TTC549 (cell line): ENCODE measurements at regions not wholly inside any gene's neighbourhood (a gene's known extent, or its start where the extent isn't known, plus 50 kb on each side); places are given as distances from the start of the nearest gene placed in this dataset.

ENCODE experiments used
- FAIRE-seq: peaks from 2 replicates; lab custom pipeline; 2012; peaks lifted over from hg19 to GRCh38; lab: Jason Lieb, UNC

DNA sequence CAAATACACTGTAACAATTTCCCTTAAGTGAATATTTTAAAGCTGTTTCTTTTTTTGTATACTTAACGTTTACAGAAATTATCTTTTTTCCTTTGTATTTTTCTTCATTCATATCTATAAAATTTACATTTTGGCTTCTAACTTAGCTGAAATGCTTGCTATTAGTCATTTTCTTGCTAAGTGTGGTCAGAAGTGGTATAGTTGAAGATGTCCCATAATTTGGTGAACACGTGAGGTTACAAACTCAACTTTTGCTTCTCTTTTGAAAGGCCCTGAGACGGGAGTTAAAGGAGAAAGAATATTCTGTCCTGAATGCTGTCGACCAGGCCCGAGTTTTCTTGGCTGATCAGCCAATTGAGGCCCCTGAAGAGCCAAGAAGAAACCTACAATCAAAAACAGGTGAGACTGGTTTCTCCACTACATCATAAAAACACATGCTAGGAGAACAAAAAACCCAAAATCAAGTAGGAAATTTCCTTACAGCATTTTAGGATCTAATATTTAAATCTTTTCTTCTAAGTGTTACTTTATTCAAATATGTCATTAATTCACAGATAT is 445.0 kb downstream of the UTRN start:
- FAIRE-seq = no peak

GRCh38 chr6:144731229-144731628 is 446.1 kb downstream of the UTRN start:
- FAIRE-seq = no peak

DNA sequence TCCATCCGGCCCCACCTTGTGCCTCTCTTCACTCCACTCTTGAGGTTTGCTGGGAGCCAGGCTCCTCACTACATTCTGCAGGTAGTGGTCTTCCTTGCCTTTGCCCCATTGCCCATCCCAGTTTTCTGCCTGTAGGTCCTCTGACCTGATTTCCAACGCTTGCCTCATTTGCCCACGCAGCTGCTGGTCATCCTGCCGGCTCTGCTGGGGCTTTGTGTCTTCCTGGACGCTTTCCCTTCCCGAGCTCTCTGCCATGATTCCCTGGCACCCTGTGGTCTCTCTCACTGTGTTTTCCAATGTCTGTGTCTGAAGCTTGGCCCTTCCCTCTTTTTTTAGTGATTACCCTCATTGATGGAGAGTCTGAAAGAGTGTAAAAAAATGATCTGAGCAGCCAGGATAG is 451.6 kb downstream of the UTRN start:
- FAIRE-seq = no peak

- no peak for FAIRE-seq
These were observed 452.9 kb downstream of the UTRN start for GRCh38 chr6:144737998-144738397.

DNA sequence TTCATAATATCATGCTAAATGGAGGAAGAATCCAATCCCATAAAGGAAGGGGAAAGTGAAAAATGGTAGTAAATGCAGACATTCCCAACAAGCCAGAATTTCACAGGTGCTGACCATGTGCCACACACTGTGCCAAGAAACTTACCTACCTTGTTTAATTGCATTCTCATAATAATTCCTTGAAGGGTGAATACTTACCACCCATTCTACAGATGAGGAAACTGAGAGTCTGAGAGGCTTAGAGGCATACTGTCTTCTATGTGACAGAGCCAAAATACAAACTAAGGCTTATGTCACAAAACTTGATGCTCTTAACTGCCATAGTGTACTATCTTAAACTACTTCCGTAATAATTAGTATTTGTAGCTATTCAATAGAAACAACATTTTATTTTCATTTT is 454.7 kb downstream of the UTRN start:
- no peak for FAIRE-seq

GRCh38 chr6:144741659-144742058 is 456.5 kb downstream of the UTRN start:
- FAIRE-seq = no peak

DNA sequence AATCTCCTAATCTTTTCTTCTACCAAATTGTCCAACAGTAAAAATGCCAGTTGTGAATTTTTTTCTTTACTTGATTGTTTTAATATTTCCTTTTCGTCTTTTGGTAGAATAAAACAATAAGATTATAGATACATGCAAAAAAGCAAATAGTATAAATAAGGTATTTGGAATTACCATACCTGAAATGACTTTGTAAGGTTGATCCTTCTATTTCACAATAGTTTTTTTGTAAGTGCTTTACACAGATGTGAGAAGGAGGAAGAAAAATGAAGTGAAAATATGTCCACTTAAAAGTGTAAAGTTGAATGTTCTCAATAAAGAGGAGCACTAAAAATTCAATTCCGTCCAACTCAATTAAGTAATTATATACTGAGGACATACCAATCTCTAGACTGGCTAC is 457.6 kb downstream of the UTRN start:
- FAIRE-seq = no peak

DNA sequence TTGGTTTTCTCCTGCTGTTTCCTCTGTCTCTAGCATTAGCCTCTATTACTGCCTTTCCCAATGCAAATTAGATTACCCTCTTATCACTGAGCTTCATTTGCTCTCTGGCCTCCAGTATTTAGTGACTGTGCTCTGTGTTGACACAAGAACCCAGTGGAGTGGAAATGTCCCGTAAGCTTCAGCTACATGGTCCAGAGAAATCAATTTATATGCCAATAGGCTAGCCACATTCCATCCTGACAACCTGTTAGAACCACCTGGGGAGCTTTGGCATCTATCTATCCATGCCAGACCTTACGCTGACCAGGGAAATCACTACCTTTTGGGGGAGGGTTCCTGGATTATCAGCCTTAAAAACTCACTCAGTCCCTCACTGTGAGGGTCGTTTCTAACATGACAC is 459.6 kb downstream of the UTRN start:
- FAIRE-seq = no peak

- FAIRE-seq = no peak
These were observed 460.3 kb downstream of the UTRN start for GRCh38 chr6:144745439-144745838.

DNA sequence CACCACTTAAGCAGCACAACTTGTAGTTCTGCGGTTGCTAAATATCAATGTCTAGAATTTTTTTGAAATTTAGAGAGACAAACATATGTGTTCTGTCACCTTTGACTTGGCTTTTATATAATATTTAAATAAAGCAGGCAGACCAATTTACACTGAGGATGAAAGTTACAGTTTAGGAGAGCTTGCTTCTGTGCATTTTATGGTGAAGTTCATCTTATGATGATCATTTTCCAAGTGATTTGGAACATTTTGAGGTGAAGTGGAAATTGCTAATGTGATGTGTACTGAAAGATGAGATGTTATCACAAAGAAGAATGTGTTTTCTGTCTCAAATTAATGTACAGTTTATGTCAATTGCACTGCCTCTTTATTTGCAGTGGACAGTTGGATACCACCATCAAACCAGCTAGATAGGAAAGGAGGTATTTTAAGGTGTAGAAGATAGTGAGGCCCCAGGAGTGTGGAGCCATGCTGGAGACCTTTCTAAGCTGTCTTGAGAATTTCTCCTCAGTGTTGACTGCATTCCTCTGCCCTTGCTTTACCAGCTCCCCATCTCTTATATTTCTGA is 461.9 kb downstream of the UTRN start:
- no peak for FAIRE-seq

DNA sequence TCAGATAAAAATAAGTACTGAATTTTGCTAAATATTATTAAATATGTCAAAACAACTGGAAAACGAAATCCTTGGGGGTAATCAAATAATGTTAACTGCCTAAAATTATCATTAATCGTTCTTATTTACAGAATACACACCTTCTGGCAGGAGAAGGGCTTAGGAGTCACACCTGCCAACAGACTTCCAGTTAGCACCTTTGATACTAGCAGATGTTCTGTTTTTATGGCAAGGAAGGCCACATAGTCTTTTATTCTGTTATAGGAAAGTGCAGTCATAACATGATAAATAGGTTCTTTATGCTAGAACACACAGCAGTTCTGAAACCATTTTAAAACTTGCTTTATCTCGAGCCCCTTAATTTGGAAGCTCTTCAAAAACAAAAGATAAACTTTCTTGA is 464.1 kb downstream of the UTRN start:
- no peak for FAIRE-seq

- FAIRE-seq = no peak
These were observed 468.0 kb downstream of the UTRN start for GRCh38 chr6:144753023-144753705.

GRCh38 chr6:144756469-144756868 is 471.3 kb downstream of the UTRN start:
- no peak for FAIRE-seq

- no peak for FAIRE-seq
These were observed 472.2 kb downstream of the UTRN start for GRCh38 chr6:144757299-144757698.

DNA sequence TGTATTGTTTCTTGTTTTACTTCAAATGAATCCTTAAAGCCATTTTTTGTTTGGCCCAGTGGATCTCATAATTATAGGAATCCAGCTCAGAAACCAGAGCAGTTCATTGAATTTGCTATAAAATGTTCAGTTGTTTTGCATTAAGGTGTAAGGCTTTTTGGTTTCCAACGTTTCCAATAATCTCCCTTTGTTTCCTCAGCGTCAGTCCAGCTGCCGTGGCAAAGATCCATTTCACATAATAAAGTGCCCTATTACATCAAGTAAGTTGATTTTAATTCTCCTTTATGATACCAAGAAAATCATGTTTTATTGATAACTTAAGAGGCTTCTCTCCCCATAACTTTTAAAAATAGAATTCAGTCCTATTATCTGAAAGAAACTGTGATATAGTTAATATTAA is 472.6 kb downstream of the UTRN start:
- no peak for FAIRE-seq

GRCh38 chr6:144758602-144759001 is 473.5 kb downstream of the UTRN start:
- no peak for FAIRE-seq

GRCh38 chr6:144762469-144762868 is 477.3 kb downstream of the UTRN start:
- FAIRE-seq = no peak

DNA sequence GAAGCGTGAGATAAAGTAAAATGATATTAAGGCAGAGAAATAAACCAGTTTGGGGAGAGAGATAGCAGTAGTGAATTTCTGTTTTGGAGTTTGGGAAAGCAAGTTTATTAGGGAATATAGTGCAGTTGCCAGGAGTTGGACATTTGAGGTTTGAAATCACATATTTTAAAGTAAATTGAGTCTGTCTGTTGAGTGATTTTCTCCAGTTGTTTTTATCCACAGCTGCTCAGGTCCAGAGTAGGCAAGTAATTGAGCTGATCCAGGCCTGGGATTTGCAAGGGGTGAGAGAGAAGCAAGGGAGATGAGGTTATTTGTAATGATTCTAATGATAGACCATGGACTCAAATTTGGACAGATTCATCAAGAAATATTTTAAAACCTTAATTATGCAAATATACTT is 481.9 kb downstream of the UTRN start:
- no peak for FAIRE-seq

DNA sequence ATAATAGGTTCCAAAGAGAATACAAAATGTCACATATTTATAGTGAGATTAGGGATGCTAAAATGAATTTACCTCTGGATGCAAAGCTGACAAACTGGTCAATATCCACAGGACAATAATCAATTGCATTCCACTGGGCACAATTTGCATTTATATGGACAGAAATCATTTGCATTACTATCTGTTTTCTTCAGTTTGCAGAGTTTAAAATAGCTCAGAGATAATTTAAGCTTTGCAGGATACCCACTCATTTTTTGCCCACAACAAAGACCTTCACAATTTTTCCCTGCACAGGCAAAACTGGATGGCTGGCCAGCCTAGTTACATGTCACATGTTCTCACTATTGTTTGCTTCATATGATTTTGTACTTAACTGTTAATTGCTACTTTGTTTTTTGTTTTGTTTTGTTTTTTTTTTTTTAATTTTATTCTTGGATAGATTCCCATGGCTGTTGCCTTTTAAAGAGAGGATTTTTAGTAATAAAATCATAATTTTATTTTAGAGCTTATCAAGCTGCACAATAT is 483.5 kb downstream of the UTRN start:
- FAIRE-seq = no peak

DNA sequence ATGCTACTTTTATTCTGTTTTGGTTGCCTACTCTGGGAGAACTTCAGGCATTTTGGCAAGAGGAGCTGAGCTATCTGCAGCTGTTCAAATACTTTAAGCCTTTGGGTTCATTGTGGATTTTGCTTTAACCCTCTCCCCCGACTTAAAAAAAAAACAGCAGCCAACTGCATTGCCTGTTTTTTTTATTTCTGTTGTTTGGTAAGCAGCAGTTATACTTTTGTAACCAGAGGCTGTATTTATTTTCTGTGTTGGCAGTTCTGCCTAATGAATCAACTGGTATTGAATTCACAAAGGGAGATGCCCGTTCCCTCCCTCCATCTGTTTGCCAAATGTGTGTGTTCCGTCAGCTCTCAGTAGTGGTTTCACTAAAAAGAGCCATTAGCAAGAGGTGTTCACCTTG is 484.0 kb downstream of the UTRN start:
- no peak for FAIRE-seq

GRCh38 chr6:144776031-144776819 is 491.1 kb downstream of the UTRN start:
- FAIRE-seq = no peak

- FAIRE-seq = no peak
These were observed 492.1 kb downstream of the UTRN start for GRCh38 chr6:144777249-144777648.

- FAIRE-seq = no peak
These were observed 492.9 kb downstream of the UTRN start for GRCh38 chr6:144778056-144778455.
